Naive thymus-derived CD8-positive, alpha-beta T cell (primary cell): ENCODE measurements at regions not wholly inside any gene's neighbourhood (a gene's known extent, or its start where the extent isn't known, plus 50 kb on each side); places are given as distances from the start of the nearest gene placed in this dataset.

Experiments used
- ATAC-seq, 2 donors: fragments of 150-1000 bp; cut with Tn5 transposase in 1 of 2; sonication (Bioruptor Pico), chemical (Tn5 transposase) in 1 of 2; 1 replicate in 1 of 2; 2 replicates in 1 of 2; pipeline ENCODE4 v1.10.0; 2021; ENCODE audit warnings: mild to moderate bottlenecking in 2 of 2, moderate library complexity in 2 of 2
- POLR2A ChIA-PET: fragments of 350-600 bp; sonication (Branson Sonifier 250); formaldehyde crosslinking; loops from one replicate; lab custom pipeline; 2021; ENCODE audit warnings: antibody characterized with exemption; lab: Charles Lee
- DNase-seq, 10 donors: peaks; one replicate each; pipeline versions ENCODE4 v3.0.0 to v3.0.0-alpha.2; 2020 to 2022
- H3K27ac Mint-ChIP-seq, 10 donors: one replicate each; pipeline ENCODE4 v1.8.0; 2020 to 2022; ENCODE audit warnings: mild to moderate bottlenecking in 10 of 10, mixed read lengths in 10 of 10, moderate library complexity in 4 of 10, inconsistent platforms in 1 of 10
- H3K27me3 Mint-ChIP-seq, 5 donors: one replicate each; pipeline ENCODE4 v1.8.0; 2021 to 2022; ENCODE audit warnings: mixed read lengths in 5 of 5
- H3K36me3 Mint-ChIP-seq, 3 donors: one replicate each; pipeline ENCODE4 v1.8.0; 2020 to 2022; ENCODE audit warnings: mixed read lengths in 3 of 3, mild to moderate bottlenecking in 2 of 3, inconsistent platforms in 1 of 3
- H3K4me1 Mint-ChIP-seq, 4 donors: one replicate each; pipeline ENCODE4 v1.8.0; 2021 to 2022; ENCODE audit warnings: mixed read lengths in 4 of 4
- H3K4me3 Mint-ChIP-seq, 10 donors: one replicate each; pipeline ENCODE4 v1.8.0; 2020 to 2022; ENCODE audit warnings: mild to moderate bottlenecking in 10 of 10, mixed read lengths in 10 of 10, moderate library complexity in 6 of 10, inconsistent platforms in 1 of 10
- H3K9me3 Mint-ChIP-seq, 9 donors: one replicate each; pipeline ENCODE4 v1.8.0; 2020 to 2022; ENCODE audit warnings: mixed read lengths in 9 of 9, mild to moderate bottlenecking in 3 of 9, inconsistent platforms in 1 of 9, moderate library complexity in 1 of 9

GRCh38 chr7:49630513-49630912, 142.9 kb upstream of the VWC2 start:
- Mint-ChIP-seq H3K4me1 (no peaks in the 10 kb centered on the region), H3K36me3 (no peaks in the 10 kb centered on the region), H3K27ac (no peak overlapping the region), H3K27me3 (peaks cover 0 to 8% (median 4%) of the 10 kb centered on the region in 5 donors), H3K4me3 (no peak overlapping the region), H3K9me3 (peaks cover 0 to 1% (median 0%) of the 10 kb centered on the region in 9 donors)
- DNase-seq (no peak), ATAC-seq (no peak)
- POLR2A ChIA-PET = no interaction called here

GRCh38 chr7:49631071-49631815, 142.2 kb upstream of the VWC2 start:
- H3K4me3 Mint-ChIP-seq = no peak overlapping the region
- no peak overlapping the region for H3K27ac Mint-ChIP-seq
- H3K27me3 Mint-ChIP-seq = peaks cover 0 to 8% (median 4%) of the 10 kb centered on the region in 5 donors
- no peak for DNase-seq
- H3K36me3 Mint-ChIP-seq = no peaks in the 10 kb centered on the region
- H3K9me3 Mint-ChIP-seq = peaks cover 0 to 3% (median 0%) of the 10 kb centered on the region in 9 donors
- no peak for ATAC-seq
- POLR2A ChIA-PET = no interaction called here
- no peaks in the 10 kb centered on the region for H3K4me1 Mint-ChIP-seq

- H3K36me3 Mint-ChIP-seq = no peaks in the 10 kb centered on the region
- ATAC-seq (no peak), DNase-seq (no peak)
- POLR2A ChIA-PET = no interaction called here
- peaks cover 0 to 8% (median 4%) of the 10 kb centered on the region in 5 donors for H3K27me3 Mint-ChIP-seq
- no peak overlapping the region for H3K27ac Mint-ChIP-seq
- peaks cover 0 to 3% (median 0%) of the 10 kb centered on the region in 9 donors for H3K9me3 Mint-ChIP-seq
- no peaks in the 10 kb centered on the region for H3K4me1 Mint-ChIP-seq
- no peak overlapping the region for H3K4me3 Mint-ChIP-seq
Observed at GRCh38 chr7:49631960-49632359, 141.5 kb upstream of the VWC2 start.

GRCh38 chr7:49635800-49636199, 137.6 kb upstream of the VWC2 start:
- DNase-seq = no peak
- ATAC-seq = no peak
- POLR2A ChIA-PET = no interaction called here
- Mint-ChIP-seq H3K4me3 (no peak overlapping the region), H3K9me3 (peaks cover 0 to 9% (median 1%) of the 10 kb centered on the region in 9 donors), H3K4me1 (no peaks in the 10 kb centered on the region), H3K27ac (no peak overlapping the region), H3K27me3 (peaks cover 0 to 2% (median under 1%) of the 10 kb centered on the region in 5 donors), H3K36me3 (no peaks in the 10 kb centered on the region)

GRCh38 chr7:49636400-49636799, 137.0 kb upstream of the VWC2 start:
- Mint-ChIP-seq H3K36me3 (no peaks in the 10 kb centered on the region), H3K4me3 (no peak overlapping the region), H3K27me3 (peaks cover 0 to 2% (median 0%) of the 10 kb centered on the region in 5 donors), H3K27ac (no peak overlapping the region), H3K4me1 (no peaks in the 10 kb centered on the region), H3K9me3 (peaks cover 0 to 9% (median 2%) of the 10 kb centered on the region in 9 donors)
- ATAC-seq (no peak), DNase-seq (no peak)
- POLR2A ChIA-PET = no interaction called here

GRCh38 chr7:49638166-49638565, 135.3 kb upstream of the VWC2 start:
- ATAC-seq (no peak), DNase-seq (no peak)
- no peaks in the 10 kb centered on the region for H3K27me3 Mint-ChIP-seq
- H3K9me3 Mint-ChIP-seq = peaks cover 0 to 9% (median 2%) of the 10 kb centered on the region in 9 donors
- no peaks in the 10 kb centered on the region for H3K4me1 Mint-ChIP-seq
- POLR2A ChIA-PET = no interaction called here
- no peak overlapping the region for H3K27ac Mint-ChIP-seq
- no peaks in the 10 kb centered on the region for H3K36me3 Mint-ChIP-seq
- H3K4me3 Mint-ChIP-seq = no peak overlapping the region

GRCh38 chr7:49639068-49639593, 134.3 kb upstream of the VWC2 start:
- Mint-ChIP-seq H3K4me3 (no peak overlapping the region), H3K36me3 (no peaks in the 10 kb centered on the region), H3K9me3 (peaks cover 0 to 9% (median 2%) of the 10 kb centered on the region in 9 donors), H3K27me3 (no peaks in the 10 kb centered on the region), H3K4me1 (no peaks in the 10 kb centered on the region), H3K27ac (no peak overlapping the region)
- DNase-seq (no peak), ATAC-seq (no peak)
- POLR2A ChIA-PET = no interaction called here

GRCh38 chr7:49639808-49640207, 133.6 kb upstream of the VWC2 start:
- no peak overlapping the region for H3K27ac Mint-ChIP-seq
- POLR2A ChIA-PET = no interaction called here
- no peak for ATAC-seq

GRCh38 chr7:49643321-49643720, 130.1 kb upstream of the VWC2 start:
- Mint-ChIP-seq H3K9me3 (peaks cover 0 to 6% (median 0%) of the 10 kb centered on the region in 9 donors), H3K27me3 (peaks cover 0 to 6% (median 1%) of the 10 kb centered on the region in 5 donors), H3K4me3 (no peak overlapping the region), H3K4me1 (no peaks in the 10 kb centered on the region), H3K36me3 (no peaks in the 10 kb centered on the region), H3K27ac (no peak overlapping the region)
- POLR2A ChIA-PET = no interaction called here
- no peak for DNase-seq
- no peak for ATAC-seq

More at GRCh38 chr7:49639808-49640207, 133.6 kb upstream of the VWC2 start:
- Mint-ChIP-seq H3K36me3 (no peaks in the 10 kb centered on the region), H3K9me3 (peaks cover 0 to 9% (median 2%) of the 10 kb centered on the region in 9 donors), H3K27me3 (no peaks in the 10 kb centered on the region), H3K4me1 (no peaks in the 10 kb centered on the region), H3K4me3 (no peak overlapping the region)
- no peak for DNase-seq

GRCh38 chr7:49643736-49644135, 129.7 kb upstream of the VWC2 start:
- H3K4me1 Mint-ChIP-seq = no peaks in the 10 kb centered on the region
- H3K9me3 Mint-ChIP-seq = peaks cover 0 to 6% (median 0%) of the 10 kb centered on the region in 9 donors
- H3K27me3 Mint-ChIP-seq = peaks cover 0 to 6% (median 2%) of the 10 kb centered on the region in 5 donors
- no peak overlapping the region for H3K27ac Mint-ChIP-seq
- ATAC-seq (no peak), DNase-seq (no peak)
- H3K36me3 Mint-ChIP-seq = no peaks in the 10 kb centered on the region
- POLR2A ChIA-PET = no interaction called here
- no peak overlapping the region for H3K4me3 Mint-ChIP-seq

- Mint-ChIP-seq H3K27ac (no peak overlapping the region), H3K4me1 (no peaks in the 10 kb centered on the region), H3K27me3 (peaks cover 0 to 13% (median 2%) of the 10 kb centered on the region in 5 donors), H3K4me3 (no peak overlapping the region), H3K9me3 (peaks cover 0 to 10% (median 2%) of the 10 kb centered on the region in 9 donors), H3K36me3 (no peaks in the 10 kb centered on the region)
- DNase-seq (no peak), ATAC-seq (no peak)
- POLR2A ChIA-PET = no interaction called here
Observed at GRCh38 chr7:49644396-49645166, 128.9 kb upstream of the VWC2 start.

- Mint-ChIP-seq H3K9me3 (peaks cover 0 to 10% (median 3%) of the 10 kb centered on the region in 9 donors), H3K27ac (no peak overlapping the region), H3K4me3 (no peak overlapping the region), H3K36me3 (no peaks in the 10 kb centered on the region), H3K4me1 (no peaks in the 10 kb centered on the region), H3K27me3 (peaks cover 0 to 13% (median 2%) of the 10 kb centered on the region in 5 donors)
- POLR2A ChIA-PET = no interaction called here
- DNase-seq = no peak
- no peak for ATAC-seq
Observed at GRCh38 chr7:49645296-49645695, 128.1 kb upstream of the VWC2 start.

GRCh38 chr7:49660170-49660783, 113.2 kb upstream of the VWC2 start:
- ATAC-seq = no peak
- POLR2A ChIA-PET = no interaction called here

More at GRCh38 chr7:49660170-49660783, 113.2 kb upstream of the VWC2 start:
- Mint-ChIP-seq H3K27ac (no peak overlapping the region), H3K36me3 (no peaks in the 10 kb centered on the region), H3K27me3 (no peaks in the 10 kb centered on the region), H3K4me1 (no peaks in the 10 kb centered on the region), H3K4me3 (no peak overlapping the region), H3K9me3 (peaks cover 0 to 3% (median 0%) of the 10 kb centered on the region in 9 donors)
- no peak for DNase-seq
